Left ventricle myocardium inferior (tissue), 1 donor: ENCODE measurements at regions not wholly inside any gene's neighbourhood (a gene's known extent, or its start where the extent isn't known, plus 50 kb on each side); places are given as distances from the start of the nearest gene placed in this dataset.
"Not testable (repeated sequence)": the region's sequence is repeated elsewhere in the genome, so short reads cannot be mapped to it uniquely, and the experiment has no call there.

Experiments
- DNase-seq: peaks from one replicate; pipeline ENCODE4 v3.0.0-alpha.2; 2020
- H3K27ac ChIP-seq: fragments of 200-600 bp; replicated peaks from 2 replicates; pipeline ENCODE4 v1.8.0; 2021
- H3K27me3 ChIP-seq: fragments of 200-600 bp; 2 replicates; pipeline ENCODE4 v1.8.0; 2021; ENCODE audit warnings: low read depth
- H3K36me3 ChIP-seq: fragments of 200-600 bp; 2 replicates; pipeline ENCODE4 v1.8.0; 2021
- H3K4me1 ChIP-seq: fragments of 200-600 bp; 2 replicates; pipeline ENCODE4 v1.8.0; 2021
- H3K4me3 ChIP-seq: fragments of 200-600 bp; 2 replicates; pipeline ENCODE4 v1.8.0; 2021; ENCODE audit warnings: mild to moderate bottlenecking, moderate library complexity
- H3K9me3 ChIP-seq: fragments of 200-600 bp; replicated peaks from 2 replicates; pipeline ENCODE4 v1.8.0; 2021
- intact Hi-C: fragments of 100-400 bp; cut with micrococcal nuclease; formaldehyde crosslinking; loops from one replicate; pipeline ENCODE4 v1.11.0; 2022
- TF ChIP-seq, protein P1 (sequence below): fragments of 200-600 bp; IDR thresholded peaks from 2 replicates; pipeline ENCODE4 v1.8.0; 2021; ENCODE audit warnings: antibody characterized with exemption, mild to moderate bottlenecking, borderline replicate concordance
- donor health status: DM: no; HTN: yes; CAD: no; lungs with severe emphysema.

- H3K27me3 ChIP-seq: no peaks in the 10 kb centered on the region
- no peaks in the 10 kb centered on the region for H3K36me3 ChIP-seq
- intact Hi-C loops: loop anchor here (10.0 kb wide), 1 partner anchor 64 kb away; no protein-coding TSS in a partner anchor
- DNase-seq: no peak
- no peak overlapping the region for H3K4me3 ChIP-seq
- TF ChIP-seq, protein P1, sequence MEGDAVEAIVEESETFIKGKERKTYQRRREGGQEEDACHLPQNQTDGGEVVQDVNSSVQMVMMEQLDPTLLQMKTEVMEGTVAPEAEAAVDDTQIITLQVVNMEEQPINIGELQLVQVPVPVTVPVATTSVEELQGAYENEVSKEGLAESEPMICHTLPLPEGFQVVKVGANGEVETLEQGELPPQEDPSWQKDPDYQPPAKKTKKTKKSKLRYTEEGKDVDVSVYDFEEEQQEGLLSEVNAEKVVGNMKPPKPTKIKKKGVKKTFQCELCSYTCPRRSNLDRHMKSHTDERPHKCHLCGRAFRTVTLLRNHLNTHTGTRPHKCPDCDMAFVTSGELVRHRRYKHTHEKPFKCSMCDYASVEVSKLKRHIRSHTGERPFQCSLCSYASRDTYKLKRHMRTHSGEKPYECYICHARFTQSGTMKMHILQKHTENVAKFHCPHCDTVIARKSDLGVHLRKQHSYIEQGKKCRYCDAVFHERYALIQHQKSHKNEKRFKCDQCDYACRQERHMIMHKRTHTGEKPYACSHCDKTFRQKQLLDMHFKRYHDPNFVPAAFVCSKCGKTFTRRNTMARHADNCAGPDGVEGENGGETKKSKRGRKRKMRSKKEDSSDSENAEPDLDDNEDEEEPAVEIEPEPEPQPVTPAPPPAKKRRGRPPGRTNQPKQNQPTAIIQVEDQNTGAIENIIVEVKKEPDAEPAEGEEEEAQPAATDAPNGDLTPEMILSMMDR: no peak
- no peak overlapping the region for H3K27ac ChIP-seq
- H3K9me3 ChIP-seq: peaks cover 9% of the 10 kb centered on the region
- H3K4me1 ChIP-seq: no peaks in the 10 kb centered on the region
These were observed 650.4 kb upstream of the CADM2 start for GRCh38 chr3:84308379-84308778.

- Histone ChIP-seq H3K4me1 (no peaks in the 10 kb centered on the region), H3K27ac (no peak overlapping the region), H3K9me3 (no peaks in the 10 kb centered on the region), H3K36me3 (no peaks in the 10 kb centered on the region), H3K4me3 (no peak overlapping the region), H3K27me3 (no peaks in the 10 kb centered on the region)
- no peak for DNase-seq
- intact Hi-C loops: no loop called here
- TF ChIP-seq, protein P1: no peak
These were observed 640.4 kb upstream of the CADM2 start for GRCh38 chr3:84318273-84318809.

DNA sequence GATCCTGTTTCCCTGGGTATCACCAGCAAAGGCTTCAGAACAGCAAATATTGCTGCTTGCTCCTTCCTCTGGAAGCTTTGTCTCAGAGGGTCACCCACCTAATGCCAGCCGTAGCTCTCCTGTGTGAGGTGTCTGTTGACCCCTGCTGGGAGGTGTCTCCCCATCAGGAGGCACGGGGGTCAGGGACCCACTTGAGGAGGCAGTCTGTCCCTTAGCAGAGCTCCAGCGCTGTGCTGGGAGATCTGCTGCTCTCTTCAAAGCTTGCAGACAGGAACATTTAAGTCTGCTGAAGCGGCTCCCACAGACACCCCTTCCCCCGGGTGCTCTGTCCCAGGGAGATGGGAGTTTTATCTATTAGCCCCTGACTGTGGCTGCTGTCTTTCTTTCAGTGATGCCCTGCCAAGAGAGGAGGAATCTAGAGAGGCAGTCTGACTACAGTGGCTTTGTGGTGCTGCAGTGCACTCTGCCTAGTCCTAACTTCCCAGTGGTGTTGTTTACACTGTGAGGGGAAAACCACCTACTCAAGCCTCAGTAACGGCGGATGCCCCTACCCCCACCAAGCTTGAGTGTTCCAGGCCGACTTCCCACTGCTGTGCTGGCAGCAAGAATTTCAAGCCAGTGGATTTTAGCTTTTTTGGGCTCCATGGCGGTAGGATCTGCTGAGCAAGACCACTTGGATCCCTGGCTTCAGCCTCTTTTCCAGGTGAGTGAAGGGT lies 593.1 kb upstream of the CADM2 start:
- H3K27me3 ChIP-seq, H3K4me1 ChIP-seq, H3K36me3 ChIP-seq, H3K4me3 ChIP-seq, intact Hi-C loops, H3K27ac ChIP-seq, DNase-seq: not testable (repeated sequence)
- peaks cover 37% of the 10 kb centered on the region for H3K9me3 ChIP-seq
